ENCODE measurements at regions not wholly inside any gene's neighbourhood (a gene's known extent, or its start where the extent isn't known, plus 50 kb on each side); places are given as distances from the start of the nearest gene placed in this dataset.
"Not testable (repeated sequence)": the region's sequence is repeated elsewhere in the genome, so short reads cannot be mapped to it uniquely, and the experiment has no call there.

GRCh38 chrX:99397879-99398278 lies 1012.2 kb downstream of the PCDH19 start:
- DNase-seq = no peak

DNA sequence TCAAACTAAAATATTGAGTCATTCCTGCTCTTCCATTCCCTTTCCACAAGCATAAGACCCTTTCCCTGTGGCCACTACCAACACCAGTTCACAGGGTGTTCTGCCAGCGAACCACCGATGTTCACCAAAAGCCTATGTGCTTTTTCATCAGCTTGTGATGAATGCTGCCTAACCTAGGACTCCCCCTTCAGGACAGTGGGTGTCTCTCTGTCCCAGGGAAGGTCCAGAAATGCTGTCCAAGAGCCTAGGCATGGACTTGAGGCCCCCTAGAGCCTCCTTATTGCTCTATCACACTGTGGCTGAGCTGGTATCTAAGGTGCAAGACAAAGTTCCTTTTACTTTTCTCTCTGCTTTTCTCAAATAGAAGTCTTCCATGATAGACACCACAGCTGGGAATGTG lies 1015.6 kb downstream of the PCDH19 start:
- DNase-seq = no peak

GRCh38 chrX:99384594-99385374 lies 1025.3 kb downstream of the PCDH19 start:
- no peak for DNase-seq

- DNase-seq = no peak
These were observed 1026.3 kb downstream of the PCDH19 start for GRCh38 chrX:99383786-99384185.

DNA sequence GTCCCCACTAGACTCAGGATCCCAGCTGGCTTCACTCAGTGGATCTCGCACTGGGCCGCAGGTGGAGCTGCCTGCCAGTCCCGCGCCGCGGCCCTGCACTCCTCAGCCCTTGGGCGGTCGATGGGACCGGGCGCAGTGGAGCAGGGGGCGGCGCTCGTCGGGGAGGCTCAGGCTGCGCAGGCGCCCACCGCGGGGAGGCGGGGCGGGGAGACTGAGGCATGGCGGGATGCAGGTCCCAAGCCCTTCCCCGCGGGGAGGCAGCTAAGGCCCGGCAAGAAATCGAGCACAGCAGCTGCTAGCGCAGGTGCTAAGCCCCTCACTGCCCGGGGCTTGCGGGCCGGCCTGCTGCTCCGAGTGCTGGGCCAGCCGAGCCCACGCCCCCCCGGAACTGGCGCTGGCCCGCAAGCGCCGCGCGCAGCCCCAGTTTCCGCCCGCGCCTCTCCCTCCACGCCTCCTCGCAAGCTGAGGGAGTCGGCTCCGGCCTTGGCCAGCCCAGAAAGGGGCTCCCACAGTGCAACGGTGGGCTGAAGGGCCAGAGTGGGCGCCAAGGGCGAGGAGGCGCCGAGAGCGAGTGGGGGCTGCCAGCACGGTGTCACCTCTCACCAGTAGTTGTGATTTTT lies 1038.0 kb downstream of the PCDH19 start:
- DNase-seq = no peak

DNA sequence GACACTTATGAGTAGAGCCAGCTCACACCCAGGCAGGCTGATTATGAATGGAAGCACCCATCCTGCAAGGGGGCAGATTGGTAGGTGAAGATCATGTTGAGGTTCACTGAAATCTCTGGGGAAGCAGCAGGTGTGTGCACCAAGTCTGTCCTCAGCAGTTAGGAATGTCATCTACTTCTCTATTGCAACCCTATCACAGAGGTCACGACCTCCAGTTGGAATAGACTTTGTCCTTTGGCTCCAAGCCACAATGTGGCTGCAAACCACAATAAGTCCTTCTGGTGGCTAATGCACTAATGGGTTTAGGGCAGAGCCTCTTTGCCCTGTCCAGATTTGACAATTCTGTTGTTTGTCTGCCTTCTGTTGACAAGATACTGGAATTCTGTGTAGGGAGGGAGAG lies 1056.7 kb downstream of the PCDH19 start:
- no peak for DNase-seq

DNA sequence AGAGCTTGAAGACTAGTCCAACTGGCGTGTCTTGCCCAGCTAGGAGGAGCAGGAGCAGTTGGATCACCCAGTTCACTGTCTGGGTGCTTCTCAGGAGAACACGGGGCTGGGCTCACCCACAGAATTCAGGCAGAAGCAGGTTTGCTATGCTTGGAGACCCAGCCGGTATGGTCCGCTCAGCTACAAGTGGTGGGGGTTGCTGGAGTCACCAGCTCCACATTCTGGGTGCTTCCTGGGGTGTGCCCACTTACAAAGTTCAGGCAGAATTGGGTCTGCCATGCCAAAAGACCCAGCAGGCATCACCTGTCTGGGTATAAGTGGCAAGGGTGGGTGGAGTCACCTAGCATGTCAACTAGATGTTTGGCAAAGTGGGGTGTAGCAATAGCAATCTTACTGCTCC lies 1061.8 kb downstream of the PCDH19 start:
- DNase-seq = no peak

DNA sequence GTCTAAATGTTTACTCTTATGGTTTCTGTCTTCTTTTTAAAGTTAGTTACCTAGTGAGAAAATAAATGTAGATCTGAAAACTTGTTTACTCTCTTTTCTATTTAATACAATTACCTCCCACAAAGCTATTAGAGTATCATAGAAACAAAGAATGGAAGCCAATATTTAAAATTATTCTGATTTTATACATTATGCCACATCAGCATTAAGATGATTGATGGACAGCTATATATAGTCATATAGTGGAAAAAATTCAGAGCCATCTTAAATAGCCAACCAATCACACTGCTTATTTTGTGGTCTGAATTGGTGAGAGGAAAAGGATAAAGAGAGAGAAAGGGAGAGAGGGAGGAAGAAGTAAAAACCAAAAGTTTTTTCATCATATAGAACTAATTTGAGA lies 1101.8 kb downstream of the PCDH19 start:
- no peak for DNase-seq

- DNase-seq = no peak
These were observed 1104.5 kb downstream of the PCDH19 start for GRCh38 chrX:99305573-99305972.

DNA sequence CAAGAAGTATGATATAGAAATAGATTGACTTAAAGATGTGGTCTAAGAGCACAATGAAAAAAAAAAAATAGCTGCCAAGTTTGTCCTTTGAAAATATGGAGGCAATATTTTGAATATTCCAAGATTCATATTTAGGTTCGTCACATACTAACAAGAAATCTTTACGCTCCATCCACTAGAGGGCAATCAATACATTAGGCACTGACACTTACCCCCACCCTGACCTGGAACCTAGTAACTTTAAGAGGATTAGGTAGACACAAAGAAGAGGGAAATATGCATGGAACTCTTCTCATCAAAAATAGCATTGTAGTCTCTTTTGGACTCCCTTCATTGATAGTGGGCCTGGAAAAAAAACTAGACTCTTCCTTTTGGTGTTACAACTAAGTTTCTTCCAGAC lies 1108.1 kb downstream of the PCDH19 start:
- no peak for DNase-seq

GRCh38 chrX:99271641-99272040 lies 1138.4 kb downstream of the PCDH19 start:
- no peak for DNase-seq

DNA sequence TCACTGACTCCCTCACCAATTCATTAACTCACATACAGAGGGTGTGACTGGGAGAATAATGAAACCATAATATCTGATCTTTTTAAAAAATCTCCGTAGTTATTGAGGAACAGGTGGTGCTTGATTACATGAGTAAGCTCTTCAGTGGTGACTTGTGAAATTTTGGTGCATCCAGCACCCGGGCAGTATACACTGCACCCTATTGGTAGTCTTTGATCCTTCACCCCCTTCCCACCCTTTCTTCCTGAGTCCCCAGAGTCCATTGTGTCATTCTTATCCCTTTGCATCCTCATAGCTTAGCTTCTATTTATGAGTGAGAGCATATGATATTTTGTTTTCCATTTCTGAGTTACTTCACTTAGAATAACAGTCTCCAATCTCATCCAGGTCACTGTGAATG lies 1143.8 kb downstream of the PCDH19 start:
- DNase-seq = no peak

DNA sequence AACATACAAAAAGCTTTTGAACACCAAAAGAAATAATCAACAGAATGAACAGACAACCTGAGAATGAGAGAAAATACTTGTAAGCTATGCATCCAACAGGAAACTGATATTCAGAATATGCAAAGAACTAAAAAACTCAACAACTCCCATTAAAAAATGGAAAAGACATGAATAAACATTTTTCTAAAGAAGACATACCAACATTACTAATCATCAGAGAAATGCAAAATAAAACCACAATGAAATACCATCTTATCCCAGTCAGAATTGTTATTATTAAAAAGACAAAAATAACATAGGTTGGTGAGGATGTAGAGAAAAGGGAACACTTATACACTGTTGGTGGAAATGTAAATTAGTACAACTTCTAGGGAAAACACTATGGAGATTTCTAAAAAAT lies 1161.9 kb downstream of the PCDH19 start:
- no peak for DNase-seq

- DNase-seq = no peak
These were observed 1168.1 kb downstream of the PCDH19 start for GRCh38 chrX:99242001-99242400.

DNA sequence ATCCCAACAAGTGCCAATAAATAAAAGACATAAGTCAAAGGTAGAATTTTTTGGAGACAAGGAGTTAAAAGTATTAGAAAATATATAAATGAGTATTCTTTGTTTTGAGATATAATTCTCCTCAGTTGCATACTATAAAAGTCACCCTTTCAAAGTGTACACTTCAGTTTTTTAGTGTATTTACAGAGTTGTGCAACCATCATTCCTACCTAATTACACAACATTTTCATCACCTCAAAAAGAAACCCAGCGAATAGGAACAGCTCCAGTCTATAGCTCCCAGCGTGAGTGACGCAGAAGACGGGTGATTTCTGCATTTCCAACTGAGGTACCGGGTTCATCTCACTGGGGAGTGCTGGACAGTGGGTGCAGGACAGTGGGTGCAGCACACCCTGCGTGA lies 1175.7 kb downstream of the PCDH19 start:
- DNase-seq = not testable (repeated sequence)

GRCh38 chrX:99192421-99192820 lies 1217.7 kb downstream of the PCDH19 start:
- DNase-seq = no peak

DNA sequence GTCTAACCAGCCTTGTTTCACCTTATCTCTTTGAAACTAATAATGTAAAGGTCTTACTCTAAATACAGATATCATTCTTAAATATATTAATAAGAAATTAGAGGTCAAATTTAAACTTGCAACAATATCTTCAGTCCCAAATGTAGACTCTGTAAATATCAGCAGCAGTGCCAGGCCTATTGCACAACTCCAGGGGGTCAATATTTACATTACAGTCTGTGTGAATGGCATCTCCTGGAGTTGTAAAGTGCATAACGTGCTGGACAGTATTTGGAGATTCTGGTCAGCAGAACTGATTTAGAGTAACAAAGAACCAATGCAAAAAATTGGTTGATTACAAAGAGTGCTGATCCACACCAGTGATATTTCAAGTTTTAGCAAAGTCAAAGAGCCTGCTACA lies 1225.9 kb downstream of the PCDH19 start:
- no peak for DNase-seq

DNA sequence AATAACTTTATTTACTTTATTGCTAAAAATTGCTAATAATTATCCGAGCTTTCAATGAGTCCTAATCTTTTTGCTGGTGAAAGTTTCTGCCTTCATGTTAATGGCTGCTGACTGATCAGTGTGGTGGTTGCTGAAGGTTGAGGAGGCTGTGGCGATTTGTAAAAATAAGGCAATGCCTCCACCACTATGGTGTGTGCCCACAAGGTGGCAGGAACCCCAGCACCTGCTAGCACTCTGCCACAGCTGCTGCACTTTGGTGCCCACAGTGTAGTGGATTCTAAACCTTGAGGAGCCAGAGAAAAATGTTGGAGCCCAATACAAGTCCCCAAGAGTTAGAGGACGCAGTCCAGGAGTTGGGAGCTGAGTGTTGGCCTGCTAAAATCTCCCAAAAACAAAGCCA lies 1237.1 kb downstream of the PCDH19 start:
- DNase-seq = no peak

GRCh38 chrX:99142745-99143144 lies 1267.3 kb downstream of the PCDH19 start:
- DNase-seq = peak; percentile 0

GRCh38 chrX:99137488-99137887 lies 1272.6 kb downstream of the PCDH19 start:
- no peak for DNase-seq

- no peak for DNase-seq
These were observed 1293.1 kb downstream of the PCDH19 start for GRCh38 chrX:99117011-99117410.

DNA sequence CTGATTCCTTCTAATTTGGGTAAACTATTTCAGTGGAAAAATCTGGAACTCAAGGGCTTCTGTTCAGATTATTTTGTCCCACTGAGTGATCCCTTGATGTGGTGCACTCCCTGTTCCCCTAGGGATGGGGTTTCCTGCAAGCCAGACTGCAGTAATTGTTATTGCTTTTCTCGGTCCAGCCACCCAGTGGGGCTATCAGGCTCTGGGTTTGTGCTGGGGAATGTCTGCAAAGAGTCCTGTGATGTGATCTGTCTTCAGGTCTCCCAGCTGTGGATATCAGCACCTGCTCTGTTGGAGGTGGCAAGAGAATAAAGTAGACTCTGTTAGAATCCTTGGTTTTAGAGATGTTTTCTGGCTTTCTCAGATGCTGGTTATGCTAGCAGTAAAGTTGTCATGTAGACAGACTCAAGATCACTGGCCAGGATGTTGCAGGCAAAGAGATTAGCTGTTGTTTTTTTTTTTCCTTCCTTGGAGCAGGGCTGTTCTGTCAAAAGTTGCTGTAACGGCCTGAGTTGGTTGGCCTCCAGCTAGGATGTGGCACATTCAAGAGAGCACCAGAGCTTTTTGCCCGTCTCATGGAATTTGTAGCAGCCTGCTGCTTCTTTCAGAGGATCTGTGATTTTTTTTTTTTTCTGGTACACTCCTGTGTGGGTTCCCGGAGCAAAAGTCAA lies 1314.0 kb downstream of the PCDH19 start:
- DNase-seq = no peak

- no peak for DNase-seq
These were observed 1318.6 kb downstream of the PCDH19 start for GRCh38 chrX:99091459-99091858.

- DNase-seq = no peak
These were observed 1331.8 kb downstream of the PCDH19 start for GRCh38 chrX:99078301-99078700.

All from NCI-H774 (cell line).